Tongue (tissue), 1 donor: ENCODE measurements at regions not wholly inside any gene's neighbourhood (a gene's known extent, or its start where the extent isn't known, plus 50 kb on each side); places are given as distances from the start of the nearest gene placed in this dataset.

Experiments used
- DNase-seq: peaks from one replicate; pipeline ENCODE4 v3.0.0-alpha.2; 2015

GRCh38 chr9:81532251-81532650 is 157.1 kb downstream of the TLE1 start:
- DNase-seq = no peak

- no peak for DNase-seq
Measured at GRCh38 chr9:81531511-81531910, 157.8 kb downstream of the TLE1 start.

- DNase-seq = no peak
Measured at GRCh38 chr9:81530846-81531245, 158.5 kb downstream of the TLE1 start.

GRCh38 chr9:81530310-81530810 is 159.0 kb downstream of the TLE1 start:
- DNase-seq = no peak

- DNase-seq = no peak
Measured at GRCh38 chr9:81529556-81530193, 159.7 kb downstream of the TLE1 start.

- DNase-seq = peak; percentile 48
Measured at GRCh38 chr9:81526587-81526986, 162.8 kb downstream of the TLE1 start.

- peak; percentile 48 for DNase-seq
Measured at GRCh38 chr9:81522716-81523551, 166.4 kb downstream of the TLE1 start.

- no peak for DNase-seq
Measured at GRCh38 chr9:81521892-81522291, 167.5 kb downstream of the TLE1 start.

GRCh38 chr9:81519816-81520495 is 169.4 kb downstream of the TLE1 start:
- no peak for DNase-seq

- no peak for DNase-seq
Measured at GRCh38 chr9:81517954-81518353, 171.4 kb downstream of the TLE1 start.

GRCh38 chr9:81513059-81513458 is 176.3 kb downstream of the TLE1 start:
- DNase-seq = no peak

- no peak for DNase-seq
Measured at GRCh38 chr9:81512641-81513040, 176.7 kb downstream of the TLE1 start.

- no peak for DNase-seq
Measured at GRCh38 chr9:81508476-81508875, 180.9 kb downstream of the TLE1 start.

GRCh38 chr9:81506941-81507864 is 182.1 kb downstream of the TLE1 start:
- no peak for DNase-seq

GRCh38 chr9:81499594-81499993 is 189.8 kb downstream of the TLE1 start:
- no peak for DNase-seq

- peak; percentile 70 for DNase-seq
Measured at GRCh38 chr9:81499021-81499454, 190.3 kb downstream of the TLE1 start.

- no peak for DNase-seq
Measured at GRCh38 chr9:81498576-81498975, 190.8 kb downstream of the TLE1 start.

GRCh38 chr9:81497091-81497490 is 192.3 kb downstream of the TLE1 start:
- peak; percentile 36 for DNase-seq

GRCh38 chr9:81492710-81493447 is 196.5 kb downstream of the TLE1 start:
- peak; percentile 47 for DNase-seq

- no peak for DNase-seq
Measured at GRCh38 chr9:81490605-81491331, 198.6 kb downstream of the TLE1 start.
